Hematopoietic multipotent progenitor cell treated with erythropoietin and hydrocortisone succinate and interleukin-3 and kit ligand, for 17 days (in vitro differentiated cells): ENCODE measurements at regions not wholly inside any gene's neighbourhood (a gene's known extent, or its start where the extent isn't known, plus 50 kb on each side); places are given as distances from the start of the nearest gene placed in this dataset.

Experiments
- DNase-seq: peaks from one replicate; pipeline ENCODE4 v3.0.0-alpha.2; 2015; ENCODE audit warnings: low spot score

GRCh38 chr2:56102098-56102497 is 81.7 kb upstream of the CCDC85A start:
- DNase-seq: no peak

GRCh38 chr2:56102866-56103265 is 80.9 kb upstream of the CCDC85A start:
- no peak for DNase-seq

DNA sequence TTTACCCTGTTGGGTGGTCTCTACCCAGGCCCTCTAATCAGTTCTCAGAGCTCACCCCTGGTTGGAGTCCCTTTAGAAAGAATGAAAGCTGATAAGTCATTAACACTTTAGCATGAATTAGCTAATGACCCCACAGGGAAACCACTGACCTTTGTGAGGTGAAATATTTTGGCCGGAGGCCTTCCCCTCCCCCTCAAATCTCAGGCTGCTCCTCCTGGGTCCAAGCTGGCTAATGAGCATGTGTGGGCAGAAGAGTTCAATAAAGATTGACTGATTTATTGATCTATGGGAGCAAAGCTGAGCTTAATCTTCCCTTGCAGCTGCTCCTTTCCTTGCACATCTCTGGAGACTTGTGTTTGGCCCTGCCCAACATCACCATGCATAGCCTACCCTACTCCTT is 78.8 kb upstream of the CCDC85A start:
- DNase-seq: no peak

GRCh38 chr2:56107502-56108220 is 76.1 kb upstream of the CCDC85A start:
- DNase-seq: no peak

- no peak for DNase-seq
Measured at GRCh38 chr2:56108806-56109205, 75.0 kb upstream of the CCDC85A start.

DNA sequence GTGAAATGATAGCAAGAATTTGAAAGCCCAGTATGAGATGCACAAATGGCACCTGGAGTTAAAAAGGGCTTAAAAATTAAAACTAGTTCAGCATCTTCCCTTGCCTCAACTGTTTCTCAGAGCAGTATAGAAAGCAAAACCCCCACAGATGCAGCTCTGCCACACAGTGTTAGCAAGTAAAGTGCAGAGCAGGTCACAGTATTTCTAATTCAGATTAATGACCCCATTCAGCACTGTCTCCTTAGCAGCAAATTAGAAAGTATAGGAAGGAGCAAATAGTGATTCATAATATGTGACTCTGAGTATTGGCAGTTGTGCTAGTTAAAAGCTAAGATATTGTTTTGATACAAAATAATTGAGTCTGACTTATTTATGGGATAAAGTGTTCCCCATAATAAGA is 73.8 kb upstream of the CCDC85A start:
- no peak for DNase-seq

GRCh38 chr2:56113382-56113975 is 70.3 kb upstream of the CCDC85A start:
- DNase-seq: no peak

- DNase-seq: no peak
Measured at GRCh38 chr2:56117764-56118163, 66.0 kb upstream of the CCDC85A start.

DNA sequence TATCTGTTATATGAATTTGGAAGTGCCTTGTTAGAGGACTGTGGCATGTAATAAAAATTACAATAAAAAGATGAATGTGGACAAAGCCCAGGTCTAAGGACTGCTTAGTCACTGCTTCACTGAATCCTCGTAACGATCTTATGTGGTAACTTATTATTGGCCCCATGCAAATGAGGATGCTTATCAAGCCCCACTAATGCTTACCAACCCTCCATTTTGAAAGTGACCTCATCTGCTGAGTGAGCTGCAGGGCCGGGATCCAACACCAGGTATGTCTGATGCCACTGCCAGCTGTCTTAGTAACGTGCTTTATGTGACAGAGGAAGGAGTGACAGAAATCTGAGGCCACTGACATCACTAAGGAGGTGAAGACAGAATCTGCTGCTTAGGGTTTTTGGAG is 65.3 kb upstream of the CCDC85A start:
- DNase-seq: no peak

GRCh38 chr2:56121995-56122394 is 61.8 kb upstream of the CCDC85A start:
- no peak for DNase-seq

GRCh38 chr2:56123538-56123937 is 60.3 kb upstream of the CCDC85A start:
- DNase-seq: no peak

DNA sequence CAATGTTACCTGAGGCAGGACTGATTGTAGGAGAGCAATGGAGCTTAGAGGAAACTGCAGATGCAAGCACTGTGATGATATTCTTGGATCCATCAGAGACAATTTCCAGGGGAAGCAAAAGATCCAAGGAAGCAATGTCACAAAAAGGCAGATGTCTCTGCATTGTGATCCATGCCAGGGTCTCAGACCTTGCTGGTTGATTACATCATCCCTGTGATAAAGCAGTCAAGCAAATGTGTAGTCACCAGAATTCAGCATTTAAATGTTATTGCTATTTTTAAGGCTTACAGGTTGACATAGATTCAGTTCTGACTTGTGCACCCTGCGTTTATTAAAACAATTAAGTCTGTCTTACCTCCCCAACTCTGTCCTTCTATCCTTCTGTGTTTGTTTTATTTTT is 56.8 kb upstream of the CCDC85A start:
- DNase-seq: no peak

GRCh38 chr2:56127463-56128152 is 56.2 kb upstream of the CCDC85A start:
- no peak for DNase-seq

GRCh38 chr2:56128235-56128634 is 55.6 kb upstream of the CCDC85A start:
- DNase-seq: no peak

DNA sequence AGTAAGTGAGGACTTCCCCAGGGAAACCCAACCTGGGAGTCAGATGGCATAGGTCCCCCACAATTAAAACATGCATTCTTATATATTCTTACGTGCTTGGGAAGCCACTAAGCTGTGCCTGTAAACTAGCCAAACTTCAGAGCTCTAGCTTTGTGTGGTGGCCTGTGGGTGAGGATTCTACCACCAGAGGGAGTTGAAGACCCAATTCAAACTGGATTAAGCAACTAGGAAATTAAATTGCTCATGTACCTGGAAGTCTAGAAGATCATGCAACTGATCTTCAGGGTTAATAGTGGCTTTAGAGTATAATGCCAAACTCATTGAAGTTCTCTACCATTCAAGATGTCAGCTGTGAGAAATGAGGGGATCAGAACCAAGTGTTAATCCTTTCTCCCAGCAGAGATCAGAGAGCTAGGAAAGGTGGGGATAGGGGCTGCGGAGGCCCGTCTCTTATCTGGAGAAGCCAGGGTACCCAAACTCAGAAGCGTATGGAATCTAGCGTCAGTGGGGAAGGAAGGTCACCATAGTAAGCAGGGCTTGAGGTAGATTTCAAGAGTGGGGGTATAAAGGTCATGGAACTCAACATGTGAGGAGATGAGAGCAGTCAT is 53.2 kb upstream of the CCDC85A start:
- DNase-seq: no peak

- DNase-seq: peak; percentile 7
Measured at GRCh38 chr2:56132138-56132537, 51.7 kb upstream of the CCDC85A start.

DNA sequence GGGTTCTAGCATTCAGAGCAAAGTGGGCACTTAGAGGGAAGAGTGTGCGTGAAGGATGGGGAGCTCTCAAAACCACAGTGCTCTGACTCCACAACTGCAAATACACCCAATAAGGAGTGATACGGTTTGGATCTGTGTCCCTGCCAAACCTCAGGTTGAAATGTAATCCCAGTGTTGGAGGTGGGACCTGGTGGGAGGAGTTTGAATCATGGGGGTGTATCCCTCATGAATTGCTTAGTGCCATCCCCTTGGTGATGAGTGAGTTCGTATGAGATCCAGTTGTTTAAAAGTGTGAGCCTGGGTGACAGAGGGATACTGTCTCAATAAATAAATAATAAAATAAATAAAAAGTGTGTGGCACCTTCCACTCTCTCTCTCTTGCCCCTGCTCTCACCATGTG is 50.3 kb upstream of the CCDC85A start:
- DNase-seq: no peak

DNA sequence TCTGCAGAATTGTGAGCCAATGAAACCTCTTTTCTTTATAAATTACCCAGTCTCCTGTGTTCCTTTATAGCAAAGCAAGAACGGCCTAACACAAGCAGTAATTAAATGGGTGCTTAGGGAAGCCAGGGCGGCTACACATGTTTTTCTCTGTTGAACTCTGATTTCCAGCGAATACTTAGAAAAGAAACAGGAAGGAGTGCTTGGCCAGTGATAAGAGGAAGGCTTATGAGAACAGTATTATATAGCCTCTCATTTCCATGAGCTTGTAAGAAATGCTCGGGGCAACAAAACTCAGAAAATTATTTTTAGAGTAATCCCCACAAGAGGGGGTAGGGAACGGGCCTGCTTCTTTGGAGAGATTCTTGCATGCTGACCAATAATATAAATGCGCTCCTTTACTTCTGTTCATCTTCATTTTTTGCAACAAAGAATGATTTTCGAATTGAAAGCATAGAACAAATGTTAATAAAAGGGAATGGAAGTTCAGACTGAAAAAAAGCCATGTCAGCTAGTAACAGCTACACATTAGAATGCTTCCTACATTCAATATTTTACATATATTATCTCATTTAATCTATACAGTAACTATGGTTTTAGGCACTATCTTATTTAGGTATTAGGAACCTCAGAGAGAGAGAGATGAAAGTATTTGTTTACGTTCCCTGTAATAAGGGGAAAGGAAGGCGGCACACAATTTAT is 49.7 kb upstream of the CCDC85A start:
- no peak for DNase-seq
